ENCODE measurements at regions not wholly inside any gene's neighbourhood (a gene's known extent, or its start where the extent isn't known, plus 50 kb on each side); places are given as distances from the start of the nearest gene placed in this dataset.
"Not testable (repeated sequence)": the region's sequence is repeated elsewhere in the genome, so short reads cannot be mapped to it uniquely, and the experiment has no call there.

GRCh38 chr13:62779161-62779560 lies 1363.5 kb upstream of the PCDH20 start:
- DNase-seq, result no peak

GRCh38 chr13:62767473-62767872 lies 1351.8 kb upstream of the PCDH20 start:
- DNase-seq, result no peak

- peak; percentile 3 for DNase-seq
Observed at GRCh38 chr13:62760724-62761123, 1345.1 kb upstream of the PCDH20 start.

GRCh38 chr13:62747629-62748028 lies 1332.0 kb upstream of the PCDH20 start:
- DNase-seq, result peak; percentile 38

GRCh38 chr13:62747152-62747551 lies 1331.5 kb upstream of the PCDH20 start:
- DNase-seq, result no peak

GRCh38 chr13:62729746-62730145 lies 1314.1 kb upstream of the PCDH20 start:
- DNase-seq, result not testable (repeated sequence)

- DNase-seq, result no peak
Observed at GRCh38 chr13:62721893-62722292, 1306.2 kb upstream of the PCDH20 start.

GRCh38 chr13:62711948-62712347 lies 1296.3 kb upstream of the PCDH20 start:
- not testable (repeated sequence) for DNase-seq

GRCh38 chr13:62710787-62711186 lies 1295.1 kb upstream of the PCDH20 start:
- DNase-seq, result peak; percentile 84

- peak; percentile 55 for DNase-seq
Observed at GRCh38 chr13:62706048-62706447, 1290.4 kb upstream of the PCDH20 start.

GRCh38 chr13:62704875-62705274 lies 1289.2 kb upstream of the PCDH20 start:
- DNase-seq, result no peak

- peak; percentile 3 for DNase-seq
Observed at GRCh38 chr13:62702502-62702901, 1286.9 kb upstream of the PCDH20 start.

GRCh38 chr13:62697701-62698100 lies 1282.1 kb upstream of the PCDH20 start:
- no peak for DNase-seq

GRCh38 chr13:62696490-62696889 lies 1280.8 kb upstream of the PCDH20 start:
- no peak for DNase-seq

GRCh38 chr13:62687732-62688131 lies 1272.1 kb upstream of the PCDH20 start:
- DNase-seq, result no peak

GRCh38 chr13:62684359-62684758 lies 1268.7 kb upstream of the PCDH20 start:
- peak; percentile 8 for DNase-seq

GRCh38 chr13:62682788-62683187 lies 1267.1 kb upstream of the PCDH20 start:
- DNase-seq, result no peak

- peak; percentile 0 for DNase-seq
Observed at GRCh38 chr13:62678039-62678438, 1262.4 kb upstream of the PCDH20 start.

GRCh38 chr13:62663767-62664166 lies 1248.1 kb upstream of the PCDH20 start:
- no peak for DNase-seq

- DNase-seq, result no peak
Observed at GRCh38 chr13:62659365-62659764, 1243.7 kb upstream of the PCDH20 start.

GRCh38 chr13:62653371-62653770 lies 1237.7 kb upstream of the PCDH20 start:
- no peak for DNase-seq

GRCh38 chr13:62643799-62644524 lies 1228.3 kb upstream of the PCDH20 start:
- no peak for DNase-seq

GRCh38 chr13:62643007-62643483 lies 1227.4 kb upstream of the PCDH20 start:
- DNase-seq, result peak; percentile 60

GRCh38 chr13:62635161-62635560 lies 1219.5 kb upstream of the PCDH20 start:
- peak; percentile 41 for DNase-seq

GRCh38 chr13:62633448-62633847 lies 1217.8 kb upstream of the PCDH20 start:
- no peak for DNase-seq

All from DMS53 (cell line).